IMR-90 (cell line): ENCODE measurements at regions not wholly inside any gene's neighbourhood (a gene's known extent, or its start where the extent isn't known, plus 50 kb on each side); places are given as distances from the start of the nearest gene placed in this dataset.

Experiments used
- CHD1 ChIP-seq: IDR thresholded peaks from 2 replicates; pipeline ENCODE4 v1.6.1; 2012; ENCODE audit warnings: low read depth, low read length, improper control_type of control experiment
- CTCF ChIP-seq: conservative IDR thresholded peaks from 2 replicates; pipeline ENCODE4 v1.5.1; 2012; ENCODE audit warnings: mild to moderate bottlenecking, low read depth, low read length, improper control_type of control experiment
- MAFK ChIP-seq: IDR thresholded peaks from 2 replicates; pipeline ENCODE4 v1.6.1; 2012; ENCODE audit warnings: low read depth, low read length, improper control_type of control experiment
- MAZ ChIP-seq: IDR thresholded peaks from 2 replicates; pipeline ENCODE4 v1.6.1; 2012; ENCODE audit warnings: low read depth, mild to moderate bottlenecking, low read length, improper control_type of control experiment, moderate library complexity, borderline replicate concordance
- NFE2L2 ChIP-seq: fragments of 150-350 bp; IDR thresholded peaks from 2 replicates; pipeline ENCODE4 v1.6.1; 2016; ENCODE audit warnings: low read depth, mild to moderate bottlenecking, low read length
- POLR2A ChIP-seq: IDR thresholded peaks from 2 replicates; pipeline ENCODE4 v1.6.1; 2012; ENCODE audit warnings: mild to moderate bottlenecking, low read depth, low read length
- SMC3 ChIP-seq: fragments of 150-350 bp; IDR thresholded peaks from 2 replicates; pipeline ENCODE4 v1.6.1; 2016; ENCODE audit warnings: low read depth, mild to moderate bottlenecking, antibody characterized with exemption, low read length, moderate library complexity
- USF2 ChIP-seq: fragments of 150-350 bp; IDR thresholded peaks from 2 replicates; pipeline ENCODE4 v1.6.1; 2017; ENCODE audit warnings: mild to moderate bottlenecking, antibody characterized with exemption, low read length, low read depth

GRCh38 chr6:112881828-112882780, 535.0 kb downstream of the RFPL4B start:
- TF ChIP-seq MAFK: no peak
- TF ChIP-seq CTCF: no peak
- no peak for TF ChIP-seq POLR2A
- TF ChIP-seq USF2: no peak
- no peak for TF ChIP-seq MAZ
- TF ChIP-seq NFE2L2: no peak
- no peak for TF ChIP-seq SMC3
- TF ChIP-seq CHD1: no peak
